ENCODE measurements at regions not wholly inside any gene's neighbourhood (a gene's known extent, or its start where the extent isn't known, plus 50 kb on each side); places are given as distances from the start of the nearest gene placed in this dataset.
A peak's percentile ranks its signal among the peaks of the same experiment; 100 is the strongest.

DNA sequence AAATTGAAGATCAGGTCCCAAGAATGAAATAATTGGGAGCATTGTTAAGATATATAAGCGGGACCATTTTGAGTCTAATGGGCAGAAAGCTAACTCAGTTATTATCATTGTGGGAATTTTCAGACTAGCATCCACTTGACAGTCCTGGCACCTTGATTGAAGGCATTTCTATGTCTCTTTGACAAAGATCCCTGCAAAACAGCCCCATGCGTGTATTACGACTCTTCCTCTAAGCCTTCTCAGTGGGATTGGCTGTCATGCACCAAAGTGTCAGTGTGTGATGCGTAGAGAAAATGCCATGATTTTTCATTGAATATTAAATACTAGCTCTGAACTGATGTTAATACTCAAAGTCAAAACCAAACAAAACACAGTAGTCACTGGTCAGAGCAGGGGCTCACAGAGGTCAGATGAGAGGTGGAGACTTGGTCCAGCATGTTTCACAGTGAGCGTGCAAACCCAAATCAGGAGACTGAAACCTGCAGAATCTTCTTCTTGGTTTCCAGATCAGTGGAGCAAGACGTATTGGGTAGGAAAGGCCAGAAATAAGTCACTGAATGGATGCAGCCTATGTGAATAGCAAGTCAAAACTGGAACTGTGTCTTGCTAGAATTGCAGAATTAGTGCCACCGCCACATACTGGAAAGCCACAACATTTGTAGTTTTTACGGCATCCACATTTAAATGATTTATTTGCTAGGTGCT is 303.6 kb upstream of the AKR1E2 start:
- no peaks in the 10 kb centered on the region for H3K27me3 ChIP-seq
- H3K36me3 ChIP-seq: no peaks in the 10 kb centered on the region
- intact Hi-C loops (cut with DNase I; ENCODE audit: low total_unique reads): no loop called here
- H3K4me3 ChIP-seq: no peak overlapping the region
- H3K27ac ChIP-seq: no peak overlapping the region
- in situ Hi-C loops (cut with MboI; ENCODE audit: low sequenced_read_pairs in 4 of 4): loop anchor here in 2 of 4 donors (25.0 kb wide), 1 partner anchor 240 kb away; no protein-coding TSS in a partner anchor
- ATAC-seq: no peak
- no peaks in the 10 kb centered on the region for H3K9me3 ChIP-seq
- peaks cover 0 to 3% of the 10 kb centered on the region in 2 donors for H3K4me1 ChIP-seq
- TF ChIP-seq POLR2A (IDR thresholded peaks at IDR 0.05): no peak
- TF ChIP-seq, protein P1, sequence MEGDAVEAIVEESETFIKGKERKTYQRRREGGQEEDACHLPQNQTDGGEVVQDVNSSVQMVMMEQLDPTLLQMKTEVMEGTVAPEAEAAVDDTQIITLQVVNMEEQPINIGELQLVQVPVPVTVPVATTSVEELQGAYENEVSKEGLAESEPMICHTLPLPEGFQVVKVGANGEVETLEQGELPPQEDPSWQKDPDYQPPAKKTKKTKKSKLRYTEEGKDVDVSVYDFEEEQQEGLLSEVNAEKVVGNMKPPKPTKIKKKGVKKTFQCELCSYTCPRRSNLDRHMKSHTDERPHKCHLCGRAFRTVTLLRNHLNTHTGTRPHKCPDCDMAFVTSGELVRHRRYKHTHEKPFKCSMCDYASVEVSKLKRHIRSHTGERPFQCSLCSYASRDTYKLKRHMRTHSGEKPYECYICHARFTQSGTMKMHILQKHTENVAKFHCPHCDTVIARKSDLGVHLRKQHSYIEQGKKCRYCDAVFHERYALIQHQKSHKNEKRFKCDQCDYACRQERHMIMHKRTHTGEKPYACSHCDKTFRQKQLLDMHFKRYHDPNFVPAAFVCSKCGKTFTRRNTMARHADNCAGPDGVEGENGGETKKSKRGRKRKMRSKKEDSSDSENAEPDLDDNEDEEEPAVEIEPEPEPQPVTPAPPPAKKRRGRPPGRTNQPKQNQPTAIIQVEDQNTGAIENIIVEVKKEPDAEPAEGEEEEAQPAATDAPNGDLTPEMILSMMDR (IDR thresholded peaks at IDR 0.05 in 4 of 5, conservative IDR thresholded peaks at IDR 0.05 in 1 of 5): no peak
- DNase-seq: no peak

DNA sequence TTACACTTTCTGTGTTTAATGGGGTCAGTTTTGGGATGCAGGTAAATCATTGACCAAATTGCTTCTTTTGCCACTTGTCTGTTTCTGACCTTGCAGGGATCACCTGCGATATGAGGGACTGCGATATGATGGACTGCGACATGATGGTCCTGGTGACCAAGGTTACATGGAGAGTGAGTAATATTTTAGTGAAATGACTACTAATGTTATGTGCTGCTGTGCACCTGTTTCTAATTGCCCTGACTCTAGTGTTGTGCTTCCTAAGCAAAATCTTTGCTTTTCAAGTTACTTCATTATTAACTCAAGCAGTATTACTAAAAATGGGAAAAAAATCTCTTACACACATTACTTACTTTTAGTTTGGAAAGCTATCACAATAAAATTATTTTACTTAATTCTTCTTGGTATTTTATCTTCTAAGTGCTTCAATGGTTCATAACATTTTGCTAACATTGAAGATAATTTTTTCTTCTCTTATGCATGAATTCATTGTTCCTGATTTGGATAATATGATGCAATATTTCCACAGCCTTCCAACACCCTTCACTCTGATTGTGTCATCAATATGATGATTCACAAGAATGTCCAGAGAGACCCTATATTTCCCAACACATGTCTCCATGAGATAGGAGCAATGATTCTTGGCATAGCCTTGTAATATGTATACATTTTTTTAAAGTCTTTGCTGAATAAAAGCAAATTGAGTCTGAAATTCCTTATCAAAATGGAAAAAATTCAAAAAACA is 306.2 kb upstream of the AKR1E2 start:
- no peaks in the 10 kb centered on the region for H3K36me3 ChIP-seq
- no peak for TF ChIP-seq POLR2A (IDR thresholded peaks at IDR 0.05)
- TF ChIP-seq, protein P1 (IDR thresholded peaks at IDR 0.05 in 4 of 5, conservative IDR thresholded peaks at IDR 0.05 in 1 of 5): no peak
- ATAC-seq: peak; percentile 70 to 81
- H3K27ac ChIP-seq: no peak overlapping the region
- DNase-seq: no peak
- no peaks in the 10 kb centered on the region for H3K27me3 ChIP-seq
- intact Hi-C loops (cut with DNase I; ENCODE audit: low total_unique reads) (no loop called here), in situ Hi-C loops (cut with MboI; ENCODE audit: low sequenced_read_pairs in 4 of 4) (loop anchor here in 2 of 4 donors (10.0 to 25.0 kb wide), 2 partner anchors 125 to 242 kb away; no protein-coding TSS in a partner anchor)
- H3K9me3 ChIP-seq: no peaks in the 10 kb centered on the region
- H3K4me3 ChIP-seq: no peak overlapping the region
- no peaks in the 10 kb centered on the region for H3K4me1 ChIP-seq

DNA sequence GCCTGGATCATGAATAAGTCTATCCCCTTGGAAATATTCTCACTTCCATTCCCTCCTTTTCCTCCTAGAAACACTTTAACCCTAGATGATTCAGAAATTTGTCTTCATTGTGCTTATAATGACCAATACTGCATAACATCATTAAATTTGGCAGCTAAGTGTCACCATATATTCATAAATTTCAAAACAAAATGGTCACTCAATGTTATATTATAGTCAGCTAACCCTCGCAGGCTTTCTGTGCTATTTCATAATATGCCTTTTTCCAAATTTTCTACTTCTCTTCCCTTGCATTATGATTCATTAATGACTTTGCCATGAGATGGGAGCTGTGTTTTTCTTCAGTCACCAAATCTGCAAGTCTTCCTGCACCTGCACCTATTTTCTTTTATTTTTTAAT is 308.3 kb upstream of the AKR1E2 start:
- no peaks in the 10 kb centered on the region for H3K36me3 ChIP-seq
- no peak overlapping the region for H3K4me3 ChIP-seq
- H3K27ac ChIP-seq: no peak overlapping the region
- in situ Hi-C loops (cut with MboI; ENCODE audit: low sequenced_read_pairs in 4 of 4): loop anchor here in 2 of 4 donors (10.0 to 25.0 kb wide), 2 partner anchors 127 to 245 kb away; no protein-coding TSS in a partner anchor
- intact Hi-C loops (cut with DNase I; ENCODE audit: low total_unique reads): no loop called here
- H3K9me3 ChIP-seq: no peaks in the 10 kb centered on the region
- no peaks in the 10 kb centered on the region for H3K27me3 ChIP-seq
- DNase-seq (no peak), ATAC-seq (no peak)
- TF ChIP-seq, protein P1 (IDR thresholded peaks at IDR 0.05 in 4 of 5, conservative IDR thresholded peaks at IDR 0.05 in 1 of 5): no peak
- no peak for TF ChIP-seq POLR2A (IDR thresholded peaks at IDR 0.05)
- peaks cover 0 to 13% of the 10 kb centered on the region in 2 donors for H3K4me1 ChIP-seq

DNA sequence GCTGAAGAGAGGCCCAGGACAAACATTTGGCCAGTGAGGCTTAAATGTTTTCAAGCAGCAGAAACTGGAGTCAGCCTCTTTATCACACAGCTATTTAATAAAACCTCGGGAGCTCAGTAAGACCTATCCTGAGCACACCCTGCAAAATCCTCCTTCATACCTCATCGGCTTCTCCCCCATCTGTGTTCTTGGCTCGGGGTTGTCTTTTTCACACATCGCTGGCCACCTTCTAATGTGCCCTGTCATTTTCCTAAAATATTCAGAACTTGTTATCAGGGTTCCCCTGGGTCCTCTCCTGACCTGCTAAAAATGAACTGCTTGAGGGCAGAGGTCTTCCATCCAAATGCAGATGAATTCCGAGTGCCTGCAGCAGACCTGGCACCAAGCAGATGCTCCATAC is 310.3 kb upstream of the AKR1E2 start:
- Histone ChIP-seq H3K27me3 (no peaks in the 10 kb centered on the region), H3K27ac (peak overlapping the region in 1 of 4 donors; percentile 70), H3K9me3 (no peaks in the 10 kb centered on the region), H3K4me3 (no peak overlapping the region), H3K36me3 (no peaks in the 10 kb centered on the region), H3K4me1 (peaks cover 0 to 19% of the 10 kb centered on the region in 2 donors)
- intact Hi-C loops (cut with DNase I; ENCODE audit: low total_unique reads) (no loop called here), in situ Hi-C loops (cut with MboI; ENCODE audit: low sequenced_read_pairs in 4 of 4) (loop anchor here in 2 of 4 donors (10.0 to 25.0 kb wide), 2 partner anchors 129 to 247 kb away; no protein-coding TSS in a partner anchor)
- DNase-seq (no peak), ATAC-seq (no peak)
- TF ChIP-seq POLR2A (IDR thresholded peaks at IDR 0.05): no peak
- TF ChIP-seq, protein P1 (IDR thresholded peaks at IDR 0.05 in 4 of 5, conservative IDR thresholded peaks at IDR 0.05 in 1 of 5): no peak
